T-helper 17 cell (primary cell): ENCODE measurements at regions not wholly inside any gene's neighbourhood (a gene's known extent, or its start where the extent isn't known, plus 50 kb on each side); places are given as distances from the start of the nearest gene placed in this dataset.

ENCODE experiments used
- ATAC-seq: fragments of 150-1000 bp; cut with Tn5 transposase; 2 replicates; pipeline ENCODE4 v1.10.0; 2021; ENCODE audit warnings: mild to moderate bottlenecking, moderate library complexity
- DNase-seq, 3 donors: peaks; one replicate each; pipeline versions ENCODE4 v3.0.0 to v3.0.0-alpha.2; 2020 to 2021
- H3K9me3 ChIP-seq: one replicate; pipeline ENCODE4 v1.7.0; 2013; ENCODE audit warnings: low read length, mild to moderate bottlenecking; ENCODE audit not compliant: control insufficient read depth, poor library complexity, severe bottlenecking
- H3K27ac Mint-ChIP-seq: one replicate; pipeline ENCODE4 v1.8.0; 2022; ENCODE audit warnings: mild to moderate bottlenecking, moderate library complexity, mixed read lengths
- H3K27me3 Mint-ChIP-seq: one replicate; pipeline ENCODE4 v1.8.0; 2022; ENCODE audit warnings: mixed read lengths
- H3K36me3 Mint-ChIP-seq: one replicate; pipeline ENCODE4 v1.8.0; 2022; ENCODE audit warnings: low read depth, mixed read lengths
- H3K4me1 Mint-ChIP-seq: one replicate; pipeline ENCODE4 v1.8.0; 2022; ENCODE audit warnings: mild to moderate bottlenecking, mixed read lengths
- H3K4me3 Mint-ChIP-seq: one replicate; pipeline ENCODE4 v1.8.0; 2022; ENCODE audit warnings: mild to moderate bottlenecking, moderate library complexity, mixed read lengths

DNA sequence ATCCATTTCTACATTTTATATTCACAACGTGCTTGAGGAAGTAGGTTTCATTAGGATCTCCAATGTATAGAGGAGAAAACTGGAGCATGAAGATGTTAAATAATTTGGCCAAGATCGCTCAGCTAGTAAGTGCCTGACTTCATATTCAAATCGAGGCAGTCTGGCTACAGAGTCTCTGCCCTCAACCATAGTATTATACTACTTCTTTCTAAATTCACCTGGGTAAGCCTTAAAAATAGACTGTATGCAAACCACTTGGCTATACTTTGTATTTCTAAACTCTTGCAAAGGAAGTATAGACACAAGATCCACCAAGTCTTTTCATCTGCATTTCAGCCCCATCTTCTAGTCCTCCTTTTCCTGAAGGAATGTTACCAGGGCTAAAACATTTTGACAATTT is 232.0 kb downstream of the PLK2 start:
- Mint-ChIP-seq H3K4me3 (no peak overlapping the region), H3K27me3 (peaks cover 21% of the 10 kb centered on the region)

DNA sequence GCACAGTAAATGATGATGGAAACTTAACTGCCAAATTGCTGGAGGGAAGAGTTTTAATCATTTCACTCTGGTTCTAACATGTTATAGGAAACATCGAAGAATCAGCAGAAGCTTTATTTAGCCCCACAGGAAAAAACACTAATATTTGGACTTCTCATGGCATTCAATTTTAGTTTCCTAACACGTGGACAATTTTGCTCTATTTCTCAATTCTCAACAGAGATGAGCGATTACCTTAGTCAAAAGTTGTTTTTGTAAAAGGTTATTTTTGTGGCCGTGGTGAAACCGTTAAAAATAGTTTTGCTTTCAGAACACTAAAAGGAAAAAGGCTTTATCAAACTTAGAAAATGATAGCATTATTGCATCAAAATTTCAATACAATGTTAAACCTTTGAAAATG is 235.2 kb downstream of the PLK2 start:
- no peaks in the 10 kb centered on the region for H3K36me3 Mint-ChIP-seq
- ATAC-seq: no peak
- H3K4me3 Mint-ChIP-seq: no peak overlapping the region
- H3K27me3 Mint-ChIP-seq: peaks cover 21% of the 10 kb centered on the region
- H3K4me1 Mint-ChIP-seq: no peaks in the 10 kb centered on the region
- DNase-seq: no peak
- no peak overlapping the region for H3K27ac Mint-ChIP-seq
- no peaks in the 10 kb centered on the region for H3K9me3 ChIP-seq

More for the DNA sequence above, 232.0 kb downstream of the PLK2 start:
- H3K9me3 ChIP-seq: no peaks in the 10 kb centered on the region
- no peak overlapping the region for H3K27ac Mint-ChIP-seq
- DNase-seq (no peak), ATAC-seq (no peak)
- no peaks in the 10 kb centered on the region for H3K4me1 Mint-ChIP-seq
- no peaks in the 10 kb centered on the region for H3K36me3 Mint-ChIP-seq

DNA sequence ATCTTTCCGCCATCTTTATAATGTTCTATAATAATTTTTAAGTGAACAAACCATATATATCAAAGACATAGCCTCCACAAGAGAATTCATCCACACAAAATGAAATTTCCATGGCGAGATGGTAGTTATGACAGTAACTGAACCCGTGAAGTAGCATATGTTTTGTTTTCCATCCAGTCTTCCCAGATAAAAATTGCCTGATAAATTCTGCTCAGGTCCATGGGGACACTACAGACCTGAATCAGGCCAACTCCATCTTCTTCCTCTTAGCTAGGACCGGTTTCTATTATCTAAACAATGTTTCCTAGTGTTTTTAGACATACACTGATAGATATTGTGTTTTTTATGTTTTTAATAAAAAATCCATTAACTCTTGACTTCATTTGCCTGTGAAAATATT is 235.7 kb downstream of the PLK2 start:
- peaks cover 18% of the 10 kb centered on the region for H3K27me3 Mint-ChIP-seq
- ATAC-seq (no peak), DNase-seq (no peak)
- H3K36me3 Mint-ChIP-seq: no peaks in the 10 kb centered on the region
- no peaks in the 10 kb centered on the region for H3K9me3 ChIP-seq
- no peaks in the 10 kb centered on the region for H3K4me1 Mint-ChIP-seq
- H3K27ac Mint-ChIP-seq: no peak overlapping the region
- no peak overlapping the region for H3K4me3 Mint-ChIP-seq

DNA sequence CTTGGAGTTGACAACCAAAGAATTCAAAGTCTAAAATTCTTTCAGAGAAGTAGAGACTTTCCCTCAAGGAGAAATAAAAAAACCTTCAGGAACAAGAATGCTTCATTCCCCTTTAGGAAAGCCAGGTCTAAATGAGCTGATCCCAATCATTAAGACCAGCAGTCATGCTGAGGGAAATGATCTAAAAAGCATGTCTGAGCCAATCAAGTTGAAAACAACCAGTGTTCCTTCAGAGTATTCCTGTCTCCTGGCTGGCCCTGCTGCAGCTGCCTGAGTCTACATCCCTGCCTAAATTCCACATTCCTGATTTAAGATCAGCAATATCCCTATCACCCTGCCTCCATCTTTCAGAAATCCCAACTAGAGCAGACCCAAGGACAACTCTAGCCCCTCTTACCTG is 244.5 kb downstream of the PLK2 start:
- Mint-ChIP-seq H3K27me3 (peaks cover 11% of the 10 kb centered on the region), H3K4me3 (no peak overlapping the region), H3K4me1 (no peaks in the 10 kb centered on the region), H3K27ac (no peak overlapping the region), H3K36me3 (no peaks in the 10 kb centered on the region)
- DNase-seq (no peak), ATAC-seq (no peak)
- H3K9me3 ChIP-seq: no peaks in the 10 kb centered on the region

DNA sequence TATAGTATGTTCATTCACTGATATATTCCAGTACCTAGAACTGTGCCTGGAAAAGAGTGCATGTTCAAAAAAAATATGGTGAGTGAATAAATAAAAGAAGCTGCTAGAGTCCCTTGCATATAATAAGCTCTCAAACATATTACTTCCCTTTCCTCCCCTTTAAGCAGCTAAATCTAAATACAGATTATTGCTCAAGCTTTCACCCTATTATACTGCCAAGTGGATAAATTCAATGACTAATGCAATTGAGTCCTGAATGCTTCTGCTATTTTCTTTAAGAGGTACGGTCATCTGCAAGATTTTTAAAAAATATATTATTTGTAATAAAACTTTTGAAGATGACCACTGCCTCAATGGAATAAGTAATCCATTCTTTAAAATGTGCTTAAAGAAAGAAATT is 248.4 kb downstream of the PLK2 start:
- peaks cover 28% of the 10 kb centered on the region for H3K27me3 Mint-ChIP-seq
- no peak overlapping the region for H3K27ac Mint-ChIP-seq
- no peak overlapping the region for H3K4me3 Mint-ChIP-seq
- H3K9me3 ChIP-seq: no peaks in the 10 kb centered on the region
- ATAC-seq: no peak
- no peaks in the 10 kb centered on the region for H3K36me3 Mint-ChIP-seq
- no peaks in the 10 kb centered on the region for H3K4me1 Mint-ChIP-seq
- DNase-seq: no peak

DNA sequence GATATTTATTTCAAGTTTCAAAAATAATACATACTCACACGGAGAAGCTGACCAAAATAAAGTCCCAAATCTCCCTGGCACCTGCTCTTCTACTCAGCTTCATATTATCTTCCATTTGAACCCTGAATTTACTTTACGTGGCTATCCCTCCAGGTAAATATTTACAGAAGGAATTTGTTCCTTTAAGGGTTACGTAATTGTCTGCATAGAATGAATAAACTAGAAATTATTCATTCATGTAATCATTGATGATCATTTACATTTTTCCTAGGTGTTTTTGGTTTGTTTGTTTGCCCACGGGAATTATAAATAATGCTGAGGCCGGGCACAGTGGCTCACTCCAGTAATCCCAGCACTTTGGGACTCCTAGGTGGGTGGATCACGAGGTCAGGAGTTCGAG is 251.2 kb downstream of the PLK2 start:
- no peaks in the 10 kb centered on the region for H3K9me3 ChIP-seq
- ATAC-seq (no peak), DNase-seq (no peak)
- no peak overlapping the region for H3K4me3 Mint-ChIP-seq
- peaks cover 36% of the 10 kb centered on the region for H3K27me3 Mint-ChIP-seq
- no peaks in the 10 kb centered on the region for H3K4me1 Mint-ChIP-seq
- no peak overlapping the region for H3K27ac Mint-ChIP-seq
- H3K36me3 Mint-ChIP-seq: no peaks in the 10 kb centered on the region

DNA sequence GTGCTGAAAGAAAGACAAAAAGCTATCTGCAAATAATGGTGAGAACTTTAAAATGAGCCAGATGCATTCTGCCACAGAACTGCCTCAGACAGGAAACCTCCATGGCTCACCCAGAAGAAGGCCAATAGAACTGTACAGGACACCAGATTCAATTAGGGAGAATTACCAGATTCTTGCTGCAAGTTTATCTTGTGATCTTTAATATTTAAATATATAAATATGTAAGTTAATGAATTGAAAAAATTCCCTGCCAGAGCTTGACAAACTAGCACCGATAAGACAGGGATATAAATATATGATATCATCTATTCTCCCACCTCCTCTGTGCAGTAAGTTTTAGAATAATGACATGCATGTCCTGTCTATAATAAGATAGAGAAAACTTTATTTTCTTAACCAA is 252.8 kb downstream of the PLK2 start:
- Mint-ChIP-seq H3K4me1 (no peaks in the 10 kb centered on the region), H3K4me3 (no peak overlapping the region), H3K27ac (no peak overlapping the region), H3K27me3 (peaks cover 34% of the 10 kb centered on the region), H3K36me3 (no peaks in the 10 kb centered on the region)
- no peak for DNase-seq
- H3K9me3 ChIP-seq: no peaks in the 10 kb centered on the region
- ATAC-seq: no peak

DNA sequence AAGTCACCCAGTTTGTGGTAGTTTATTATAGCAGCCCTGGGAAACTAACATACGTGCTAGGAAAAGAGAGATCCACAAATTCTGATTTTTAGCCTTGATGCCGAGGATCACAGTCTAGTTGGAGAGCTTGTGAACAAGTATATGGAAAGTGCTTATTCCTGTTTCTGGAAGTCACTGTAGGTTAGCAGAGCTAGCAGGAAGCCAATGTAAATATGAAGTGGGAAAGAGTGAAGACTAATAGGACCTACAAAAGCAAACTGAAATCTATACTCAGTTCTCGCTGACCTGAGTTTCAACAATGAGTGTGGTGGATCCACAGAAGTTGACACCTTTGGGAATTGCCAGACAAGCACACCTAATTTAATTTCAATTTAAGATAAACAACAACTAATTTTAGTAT is 254.9 kb downstream of the PLK2 start:
- no peaks in the 10 kb centered on the region for H3K4me1 Mint-ChIP-seq
- no peaks in the 10 kb centered on the region for H3K36me3 Mint-ChIP-seq
- H3K27ac Mint-ChIP-seq: no peak overlapping the region
- DNase-seq (no peak), ATAC-seq (no peak)
- no peak overlapping the region for H3K4me3 Mint-ChIP-seq
- no peaks in the 10 kb centered on the region for H3K9me3 ChIP-seq
- peaks cover 34% of the 10 kb centered on the region for H3K27me3 Mint-ChIP-seq

DNA sequence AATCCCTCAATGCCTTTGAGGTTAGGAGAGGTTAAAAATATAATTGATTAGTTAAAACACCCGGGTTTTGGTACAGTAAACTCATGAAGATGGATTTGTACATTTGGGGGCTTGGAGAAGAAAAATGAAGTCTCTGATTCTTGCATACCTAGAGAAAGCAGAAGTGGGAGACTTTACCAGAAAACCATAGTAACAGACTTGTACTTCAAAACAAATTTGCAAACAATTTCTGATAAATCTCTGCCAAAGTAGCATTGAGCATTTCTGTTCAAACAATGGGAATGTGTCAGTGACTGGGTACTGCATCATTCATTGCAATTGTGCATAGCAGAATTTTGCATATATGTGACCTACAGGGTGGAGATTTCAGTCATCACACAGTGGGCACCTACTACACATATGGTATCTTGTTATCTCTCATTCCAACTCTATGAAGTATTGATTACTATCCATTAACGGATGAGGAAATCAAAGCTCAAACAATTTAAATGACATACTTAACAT is 256.9 kb downstream of the PLK2 start:
- Mint-ChIP-seq H3K4me3 (no peak overlapping the region), H3K27me3 (peaks cover 36% of the 10 kb centered on the region), H3K36me3 (no peaks in the 10 kb centered on the region), H3K4me1 (no peaks in the 10 kb centered on the region), H3K27ac (no peak overlapping the region)
- DNase-seq (no peak), ATAC-seq (no peak)
- H3K9me3 ChIP-seq: no peaks in the 10 kb centered on the region

DNA sequence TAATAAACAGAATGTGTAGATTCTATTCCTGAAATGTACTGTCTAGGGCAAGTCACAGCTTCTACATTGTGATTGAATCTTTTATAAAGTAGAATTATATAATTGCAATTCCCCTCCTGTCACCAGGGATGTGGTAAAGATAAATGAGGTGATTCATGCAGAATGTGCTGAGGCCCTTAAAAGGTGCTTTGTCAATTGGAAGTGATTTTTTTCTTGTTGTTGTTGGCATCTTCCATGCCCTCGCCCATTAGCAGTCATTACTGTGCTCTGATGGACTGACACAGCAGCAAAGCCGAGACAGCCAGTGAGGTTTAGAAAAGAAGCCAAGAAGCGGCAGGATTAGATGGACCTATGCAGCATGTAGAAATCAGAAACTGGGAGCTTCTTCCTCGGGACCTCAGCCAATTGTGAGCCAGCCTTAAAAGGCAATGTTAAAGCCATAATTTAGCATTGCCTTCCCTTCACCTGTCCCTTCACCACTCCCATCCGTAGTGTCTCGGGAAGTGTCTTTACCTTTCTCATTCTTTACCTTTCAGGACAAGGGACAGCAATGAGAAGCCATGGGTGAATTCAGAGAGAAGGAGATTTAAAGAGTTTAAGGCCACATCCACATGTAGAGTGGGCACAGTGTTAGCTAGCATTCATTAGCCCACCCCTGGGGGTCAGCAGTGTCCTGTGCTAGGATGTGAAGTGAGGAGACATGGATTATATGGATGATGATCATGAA is 257.8 kb downstream of the PLK2 start:
- ATAC-seq: no peak
- no peaks in the 10 kb centered on the region for H3K9me3 ChIP-seq
- no peak for DNase-seq
- Mint-ChIP-seq H3K27ac (no peak overlapping the region), H3K4me1 (no peaks in the 10 kb centered on the region), H3K27me3 (peaks cover 30% of the 10 kb centered on the region), H3K36me3 (no peaks in the 10 kb centered on the region), H3K4me3 (no peak overlapping the region)

DNA sequence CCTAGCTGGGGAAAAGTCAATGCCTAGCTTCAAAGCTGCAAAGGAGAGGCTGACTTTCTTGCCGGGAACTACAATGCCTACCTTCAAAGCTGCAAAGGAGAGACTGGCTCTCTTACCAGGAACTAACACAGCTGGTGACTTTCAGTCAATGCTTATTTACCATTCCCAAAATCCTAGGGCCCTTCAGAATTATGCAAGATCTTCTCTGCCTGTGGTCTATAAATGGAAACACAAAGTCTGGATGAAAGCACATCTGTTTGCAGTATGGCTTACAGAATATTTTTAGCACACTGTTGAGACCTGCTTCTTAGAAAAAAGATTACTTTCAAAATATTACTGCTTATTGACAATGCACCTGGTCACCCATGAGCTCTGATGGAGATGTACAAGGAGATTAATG is 259.4 kb downstream of the PLK2 start:
- ATAC-seq (no peak), DNase-seq (no peak)
- H3K27me3 Mint-ChIP-seq: peaks cover 23% of the 10 kb centered on the region
- no peaks in the 10 kb centered on the region for H3K36me3 Mint-ChIP-seq
- H3K4me1 Mint-ChIP-seq: no peaks in the 10 kb centered on the region
- H3K9me3 ChIP-seq: no peaks in the 10 kb centered on the region
- H3K27ac Mint-ChIP-seq: no peak overlapping the region
- H3K4me3 Mint-ChIP-seq: no peak overlapping the region

DNA sequence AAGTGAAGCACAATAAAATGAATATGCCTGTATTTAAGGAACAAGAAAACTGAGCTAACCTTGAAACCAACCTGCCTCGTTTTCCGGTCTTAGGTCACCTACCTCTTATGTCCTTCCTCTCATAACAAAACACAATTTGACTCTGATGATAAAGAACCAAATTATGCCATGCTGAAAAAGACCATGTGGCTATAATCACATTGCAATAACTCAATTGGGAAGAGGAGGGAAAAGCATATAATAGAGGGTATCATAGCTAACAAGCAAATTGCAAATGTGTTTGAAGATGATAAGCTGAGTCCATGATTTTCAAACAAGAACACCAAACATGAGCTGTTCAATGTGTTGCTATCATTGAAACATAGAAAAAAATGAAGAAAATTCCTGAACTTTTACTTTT is 260.8 kb downstream of the PLK2 start:
- Mint-ChIP-seq H3K27me3 (peaks cover 16% of the 10 kb centered on the region), H3K27ac (no peak overlapping the region), H3K4me1 (no peaks in the 10 kb centered on the region), H3K4me3 (no peak overlapping the region), H3K36me3 (no peaks in the 10 kb centered on the region)
- no peak for ATAC-seq
- DNase-seq: no peak
- H3K9me3 ChIP-seq: no peaks in the 10 kb centered on the region

DNA sequence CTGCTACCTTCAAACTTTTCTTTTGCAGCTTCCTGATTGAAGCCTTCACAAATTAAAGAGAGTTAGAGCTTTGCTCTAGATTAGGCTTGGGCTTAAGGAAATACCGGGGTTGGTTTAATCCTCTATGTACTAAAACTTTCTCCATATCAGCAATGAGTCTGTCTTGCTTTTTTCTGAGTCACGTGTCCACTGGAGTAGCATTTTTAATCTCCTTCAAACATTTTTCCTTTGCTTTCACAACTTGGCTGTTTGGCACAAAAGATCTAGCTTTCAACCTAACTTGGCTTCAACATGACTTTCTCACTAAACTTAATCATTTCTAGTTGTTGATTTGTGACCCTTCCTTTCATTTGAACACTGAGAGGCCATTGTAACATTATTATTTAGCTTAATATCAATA is 261.6 kb downstream of the PLK2 start:
- DNase-seq (no peak), ATAC-seq (no peak)
- H3K27me3 Mint-ChIP-seq: peaks cover 14% of the 10 kb centered on the region
- no peaks in the 10 kb centered on the region for H3K9me3 ChIP-seq
- no peaks in the 10 kb centered on the region for H3K4me1 Mint-ChIP-seq
- H3K36me3 Mint-ChIP-seq: no peaks in the 10 kb centered on the region
- no peak overlapping the region for H3K27ac Mint-ChIP-seq
- H3K4me3 Mint-ChIP-seq: no peak overlapping the region

DNA sequence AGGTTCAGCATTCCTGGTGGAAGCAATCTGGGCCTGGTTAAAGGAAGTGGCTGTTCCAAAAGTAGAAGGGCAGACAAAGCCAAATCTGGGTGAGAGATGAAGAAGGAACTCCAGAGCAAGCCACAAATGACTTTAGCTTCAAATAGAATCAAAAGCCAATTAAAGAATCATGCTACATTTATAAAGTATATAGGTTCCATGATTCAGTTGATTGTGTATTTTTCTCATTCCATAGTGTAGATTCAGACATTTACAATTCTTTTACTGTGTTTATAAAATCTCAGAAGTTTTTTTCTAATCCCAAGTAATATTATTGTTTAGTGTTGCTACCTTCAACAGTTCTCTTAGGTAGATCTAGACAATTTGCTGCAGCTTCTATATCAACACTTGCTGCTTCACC is 262.0 kb downstream of the PLK2 start:
- H3K9me3 ChIP-seq: no peaks in the 10 kb centered on the region
- Mint-ChIP-seq H3K27me3 (peaks cover 12% of the 10 kb centered on the region), H3K36me3 (no peaks in the 10 kb centered on the region), H3K4me3 (no peak overlapping the region), H3K4me1 (no peaks in the 10 kb centered on the region), H3K27ac (no peak overlapping the region)
- DNase-seq (no peak), ATAC-seq (no peak)
